Activated CD8-positive, alpha-beta T cell treated with anti-CD3 and anti-CD28 coated beads for 36 hours (primary cell): ENCODE measurements at regions not wholly inside any gene's neighbourhood (a gene's known extent, or its start where the extent isn't known, plus 50 kb on each side); places are given as distances from the start of the nearest gene placed in this dataset.

Experiments
- ATAC-seq: fragments of 200-7000 bp; cut with Tn5 transposase; one replicate; pipeline ENCODE4 v1.10.0; 2021; ENCODE audit warnings: mild to moderate bottlenecking, moderate library complexity
- CTCF ChIA-PET: fragments of 350-600 bp; sonication (Branson Sonifier 250); formaldehyde crosslinking; loops from one replicate; lab custom pipeline; 2021; ENCODE audit warnings: antibody characterized with exemption; lab: Charles Lee
- POLR2A ChIA-PET: fragments of 350-600 bp; sonication (Branson Sonifier 250); formaldehyde crosslinking; loops from one replicate; lab custom pipeline; 2021; ENCODE audit warnings: antibody characterized with exemption; lab: Charles Lee
- DNase-seq: peaks from one replicate; pipeline ENCODE4 v3.0.0-alpha.2; 2020
- H3K27ac Mint-ChIP-seq: one replicate; pipeline ENCODE4 v1.8.0; 2021; ENCODE audit warnings: mild to moderate bottlenecking, mixed read lengths
- H3K27me3 Mint-ChIP-seq: one replicate; pipeline ENCODE4 v1.8.0; 2021; ENCODE audit warnings: mixed read lengths
- H3K36me3 Mint-ChIP-seq: one replicate; pipeline ENCODE4 v1.8.0; 2021; ENCODE audit warnings: low read depth, mixed read lengths
- H3K4me1 Mint-ChIP-seq: one replicate; pipeline ENCODE4 v1.8.0; 2021; ENCODE audit warnings: low read depth, mixed read lengths
- H3K4me3 Mint-ChIP-seq: one replicate; pipeline ENCODE4 v1.8.0; 2021; ENCODE audit warnings: mild to moderate bottlenecking, moderate library complexity, mixed read lengths
- H3K9me3 Mint-ChIP-seq: one replicate; pipeline ENCODE4 v1.8.0; 2021; ENCODE audit warnings: mixed read lengths
- intact Hi-C: fragments of 100-400 bp; cut with micrococcal nuclease; formaldehyde crosslinking; loops from one replicate; pipeline ENCODE4 v1.10.0; 2022
- TF ChIP-seq, protein P1 (sequence below): fragments of 200-600 bp; IDR thresholded peaks from one replicate; pipeline ENCODE4 v1.8.0; 2022; ENCODE audit warnings: antibody characterized with exemption, mild to moderate bottlenecking

DNA sequence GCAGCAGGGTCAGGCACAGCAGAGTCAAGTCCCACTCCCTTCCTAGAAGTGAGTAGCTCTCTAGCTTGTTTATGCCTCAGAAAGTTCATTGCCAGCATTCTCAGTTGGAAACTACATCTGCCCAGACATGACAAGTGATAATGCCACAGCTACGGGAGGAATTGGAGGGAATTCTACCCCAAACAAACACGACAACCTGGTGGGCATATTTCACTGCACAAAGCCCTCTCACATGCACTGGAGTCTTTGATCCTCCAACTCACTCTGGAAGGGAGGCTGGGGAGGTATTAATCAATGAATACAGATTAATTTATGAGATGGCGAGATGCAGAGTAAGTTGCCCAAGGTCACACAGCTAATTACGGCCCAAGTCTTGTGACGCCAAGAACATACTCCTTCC, 126.0 kb upstream of the MGMT start:
- H3K4me3 Mint-ChIP-seq: no peak overlapping the region
- intact Hi-C loops: no loop called here

DNA sequence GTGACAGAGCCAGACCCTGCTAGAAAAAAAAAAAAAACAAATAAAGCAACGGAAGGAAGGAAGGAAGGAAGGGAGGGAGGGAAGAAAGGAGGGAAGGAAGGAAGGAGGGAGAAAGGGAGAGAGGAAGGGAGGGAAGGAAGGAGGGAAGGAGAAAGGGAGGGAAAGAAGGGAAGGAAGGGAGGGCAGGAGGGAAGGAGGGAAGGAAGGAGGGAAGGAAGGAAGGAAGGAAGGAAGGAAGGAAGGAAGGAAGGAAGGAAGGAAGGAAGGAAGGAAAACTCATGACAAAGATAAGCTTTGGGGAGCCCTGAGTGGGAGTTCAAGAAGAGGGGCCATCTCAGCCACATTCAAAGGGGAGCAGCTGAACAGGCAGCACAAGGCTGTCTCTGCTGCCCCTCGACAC, 124.7 kb upstream of the MGMT start:
- ATAC-seq: no peak
- intact Hi-C loops: no loop called here
- no peaks in the 10 kb centered on the region for H3K27me3 Mint-ChIP-seq
- CTCF ChIA-PET: no interaction called here
- TF ChIP-seq, protein P1, sequence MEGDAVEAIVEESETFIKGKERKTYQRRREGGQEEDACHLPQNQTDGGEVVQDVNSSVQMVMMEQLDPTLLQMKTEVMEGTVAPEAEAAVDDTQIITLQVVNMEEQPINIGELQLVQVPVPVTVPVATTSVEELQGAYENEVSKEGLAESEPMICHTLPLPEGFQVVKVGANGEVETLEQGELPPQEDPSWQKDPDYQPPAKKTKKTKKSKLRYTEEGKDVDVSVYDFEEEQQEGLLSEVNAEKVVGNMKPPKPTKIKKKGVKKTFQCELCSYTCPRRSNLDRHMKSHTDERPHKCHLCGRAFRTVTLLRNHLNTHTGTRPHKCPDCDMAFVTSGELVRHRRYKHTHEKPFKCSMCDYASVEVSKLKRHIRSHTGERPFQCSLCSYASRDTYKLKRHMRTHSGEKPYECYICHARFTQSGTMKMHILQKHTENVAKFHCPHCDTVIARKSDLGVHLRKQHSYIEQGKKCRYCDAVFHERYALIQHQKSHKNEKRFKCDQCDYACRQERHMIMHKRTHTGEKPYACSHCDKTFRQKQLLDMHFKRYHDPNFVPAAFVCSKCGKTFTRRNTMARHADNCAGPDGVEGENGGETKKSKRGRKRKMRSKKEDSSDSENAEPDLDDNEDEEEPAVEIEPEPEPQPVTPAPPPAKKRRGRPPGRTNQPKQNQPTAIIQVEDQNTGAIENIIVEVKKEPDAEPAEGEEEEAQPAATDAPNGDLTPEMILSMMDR: no peak
- no peaks in the 10 kb centered on the region for H3K36me3 Mint-ChIP-seq
- no peaks in the 10 kb centered on the region for H3K9me3 Mint-ChIP-seq
- no peak overlapping the region for H3K27ac Mint-ChIP-seq
- POLR2A ChIA-PET: no interaction called here
- H3K4me3 Mint-ChIP-seq: no peak overlapping the region
- no peaks in the 10 kb centered on the region for H3K4me1 Mint-ChIP-seq
- no peak for DNase-seq

More for the DNA sequence above, 126.0 kb upstream of the MGMT start:
- TF ChIP-seq, protein P1: no peak
- DNase-seq: no peak
- no peaks in the 10 kb centered on the region for H3K36me3 Mint-ChIP-seq
- ChIA-PET CTCF (no interaction called here), POLR2A (no interaction called here)
- no peak for ATAC-seq
- no peaks in the 10 kb centered on the region for H3K27me3 Mint-ChIP-seq
- no peaks in the 10 kb centered on the region for H3K4me1 Mint-ChIP-seq
- no peaks in the 10 kb centered on the region for H3K9me3 Mint-ChIP-seq
- H3K27ac Mint-ChIP-seq: no peak overlapping the region

DNA sequence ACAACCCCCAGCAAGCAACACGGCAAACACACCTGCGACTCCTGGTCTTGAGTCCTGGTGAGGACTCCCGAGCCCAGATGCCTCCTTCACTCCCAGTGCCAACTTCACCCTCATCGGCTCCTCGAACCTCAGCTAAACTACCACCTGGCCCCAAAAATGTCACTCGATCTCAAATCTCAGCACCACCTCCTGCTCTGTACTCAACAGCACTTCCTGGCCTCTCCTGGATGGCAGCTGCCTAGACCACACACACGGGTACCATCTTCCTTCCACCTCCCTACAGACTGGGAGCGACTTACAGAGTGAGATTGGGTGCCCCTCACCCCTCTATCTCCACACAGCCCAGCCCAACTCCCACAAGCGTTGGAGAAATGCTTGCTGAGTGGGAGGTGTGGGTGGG, 123.9 kb upstream of the MGMT start:
- ChIA-PET POLR2A (no interaction called here), CTCF (no interaction called here)
- ATAC-seq (no peak), DNase-seq (no peak)
- no peaks in the 10 kb centered on the region for H3K9me3 Mint-ChIP-seq
- no peaks in the 10 kb centered on the region for H3K36me3 Mint-ChIP-seq
- TF ChIP-seq, protein P1: no peak
- no peaks in the 10 kb centered on the region for H3K27me3 Mint-ChIP-seq
- intact Hi-C loops: no loop called here
- no peak overlapping the region for H3K27ac Mint-ChIP-seq
- no peaks in the 10 kb centered on the region for H3K4me1 Mint-ChIP-seq
- no peak overlapping the region for H3K4me3 Mint-ChIP-seq

DNA sequence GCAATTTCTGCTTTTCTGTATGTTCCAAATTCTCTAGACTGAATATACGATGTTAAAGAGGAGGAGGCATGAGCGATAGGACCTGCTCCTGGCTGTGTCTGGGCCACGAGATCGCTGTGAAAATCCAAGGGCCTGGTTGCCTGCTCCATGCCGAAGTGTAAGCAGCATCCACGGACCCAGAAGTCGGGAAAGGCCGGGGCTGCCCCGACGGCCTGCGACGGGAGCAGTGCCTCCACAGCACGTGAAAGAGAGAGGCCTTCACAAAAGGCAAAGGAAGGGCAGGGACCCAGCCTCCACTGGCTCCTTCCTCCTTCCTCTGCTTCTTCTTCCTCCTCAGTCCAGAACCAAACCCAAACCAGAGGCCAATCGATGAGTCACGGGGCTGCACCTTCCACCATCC, 122.9 kb upstream of the MGMT start:
- H3K36me3 Mint-ChIP-seq: no peaks in the 10 kb centered on the region
- ChIA-PET CTCF (no interaction called here), POLR2A (interaction anchor here (0.6 kb wide), 1 partner anchor 146 kb away, joined by 3 read pairs; no protein-coding TSS in a partner anchor)
- DNase-seq (no peak), ATAC-seq (no peak)
- intact Hi-C loops: no loop called here
- no peaks in the 10 kb centered on the region for H3K9me3 Mint-ChIP-seq
- no peak overlapping the region for H3K4me3 Mint-ChIP-seq
- TF ChIP-seq, protein P1: no peak
- H3K4me1 Mint-ChIP-seq: no peaks in the 10 kb centered on the region
- H3K27ac Mint-ChIP-seq: no peak overlapping the region
- H3K27me3 Mint-ChIP-seq: no peaks in the 10 kb centered on the region

DNA sequence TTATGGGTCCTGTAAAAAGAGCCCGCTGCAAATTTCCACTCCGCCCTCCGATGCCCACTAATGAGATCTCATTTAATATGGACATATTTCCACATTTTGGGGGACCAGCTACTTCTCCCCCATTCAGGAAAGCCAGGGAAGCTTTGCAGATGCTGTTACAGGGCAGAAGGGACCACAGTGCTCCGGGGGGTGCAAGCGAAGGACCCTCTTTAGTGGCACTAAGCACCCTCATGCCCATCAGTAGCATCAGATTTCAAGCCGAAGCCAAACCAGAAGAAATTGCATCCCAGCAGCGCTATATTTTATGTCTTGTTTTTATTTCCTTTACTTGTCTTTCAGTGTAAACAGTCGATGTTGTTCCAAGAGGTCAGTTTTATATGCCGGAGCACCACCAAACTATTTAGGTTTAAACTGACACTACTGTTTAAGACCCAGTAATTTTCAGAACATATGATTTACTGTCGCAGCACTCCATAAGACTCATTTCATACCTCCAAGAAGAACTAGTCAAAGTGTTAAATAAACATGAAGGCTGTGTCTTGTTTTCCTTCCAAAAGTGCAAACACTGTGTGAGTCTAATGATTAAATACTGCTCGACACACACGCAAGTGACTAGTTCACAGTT, 122.2 kb upstream of the MGMT start:
- no peaks in the 10 kb centered on the region for H3K36me3 Mint-ChIP-seq
- ATAC-seq (no peak), DNase-seq (no peak)
- POLR2A ChIA-PET: interaction anchor here (0.6 kb wide), 1 partner anchor 146 kb away, joined by 3 read pairs; no protein-coding TSS in a partner anchor
- H3K9me3 Mint-ChIP-seq: no peaks in the 10 kb centered on the region
- no peak overlapping the region for H3K27ac Mint-ChIP-seq
- CTCF ChIA-PET: no interaction called here
- H3K4me3 Mint-ChIP-seq: no peak overlapping the region
- intact Hi-C loops: no loop called here
- TF ChIP-seq, protein P1: no peak
- no peaks in the 10 kb centered on the region for H3K27me3 Mint-ChIP-seq
- H3K4me1 Mint-ChIP-seq: no peaks in the 10 kb centered on the region
